SK-N-MC (cell line): ENCODE measurements at regions not wholly inside any gene's neighbourhood (a gene's known extent, or its start where the extent isn't known, plus 50 kb on each side); places are given as distances from the start of the nearest gene placed in this dataset.

Experiments used
- DNase-seq: peaks from one replicate; pipeline ENCODE4 v3.0.0-alpha.2; 2011; ENCODE audit warnings: low read depth, low spot score
- H3K27ac ChIP-seq: fragments of 200-600 bp; sonication (generic); 2 replicates; pipeline ENCODE4 v1.5.1; 2016; ENCODE audit warnings: mixed run types
- H3K36me3 ChIP-seq: fragments of 200-600 bp; sonication (generic); 2 replicates; pipeline ENCODE4 v1.6.1; 2017; ENCODE audit warnings: antibody characterized with exemption, low read length, mixed read lengths; ENCODE audit not compliant: insufficient read depth
- H3K4me3 ChIP-seq: fragments of 200-600 bp; sonication (generic); 2 replicates; pipeline ENCODE4 v1.5.1; 2016
- H3K9ac ChIP-seq: fragments of 200-600 bp; sonication (generic); 2 replicates; pipeline ENCODE4 v1.8.0; 2017; ENCODE audit warnings: mixed run types, mixed read lengths; ENCODE audit not compliant: insufficient read length
- H3K9me3 ChIP-seq: fragments of 200-600 bp; sonication (generic); 2 replicates; pipeline ENCODE4 v1.6.1; 2017; ENCODE audit warnings: low read depth, mild to moderate bottlenecking, antibody characterized with exemption, low read length, moderate library complexity, mixed read lengths
- EZH2 ChIP-seq: fragments of 200-600 bp; sonication (generic); IDR thresholded peaks from one replicate; pipeline ENCODE4 v1.6.1; 2017; ENCODE audit warnings: antibody characterized with exemption
- FOXP2 ChIP-seq: optimal IDR thresholded peaks from 2 replicates; pipeline ENCODE3; 2011; ENCODE audit warnings: mild to moderate bottlenecking, moderate library complexity; ENCODE audit not compliant: insufficient read depth; ENCODE audit errors: extremely low read length, control extremely low read depth
- POLR2AphosphoS5 ChIP-seq: IDR thresholded peaks from 2 replicates; pipeline ENCODE4 v1.6.1; 2012; ENCODE audit warnings: mild to moderate bottlenecking, low read depth, low read length, borderline replicate concordance

- H3K27ac ChIP-seq = no peak overlapping the region
- no peak for DNase-seq
- no peak overlapping the region for H3K9ac ChIP-seq
- H3K36me3 ChIP-seq = no peaks in the 10 kb centered on the region
- no peak for TF ChIP-seq EZH2
- TF ChIP-seq POLR2AphosphoS5 = no peak
- no peak for TF ChIP-seq FOXP2
- H3K9me3 ChIP-seq = no peaks in the 10 kb centered on the region
- no peak overlapping the region for H3K4me3 ChIP-seq
Observed at GRCh38 chr1:29825274-29825940, 589.1 kb downstream of the PTPRU start.

DNA sequence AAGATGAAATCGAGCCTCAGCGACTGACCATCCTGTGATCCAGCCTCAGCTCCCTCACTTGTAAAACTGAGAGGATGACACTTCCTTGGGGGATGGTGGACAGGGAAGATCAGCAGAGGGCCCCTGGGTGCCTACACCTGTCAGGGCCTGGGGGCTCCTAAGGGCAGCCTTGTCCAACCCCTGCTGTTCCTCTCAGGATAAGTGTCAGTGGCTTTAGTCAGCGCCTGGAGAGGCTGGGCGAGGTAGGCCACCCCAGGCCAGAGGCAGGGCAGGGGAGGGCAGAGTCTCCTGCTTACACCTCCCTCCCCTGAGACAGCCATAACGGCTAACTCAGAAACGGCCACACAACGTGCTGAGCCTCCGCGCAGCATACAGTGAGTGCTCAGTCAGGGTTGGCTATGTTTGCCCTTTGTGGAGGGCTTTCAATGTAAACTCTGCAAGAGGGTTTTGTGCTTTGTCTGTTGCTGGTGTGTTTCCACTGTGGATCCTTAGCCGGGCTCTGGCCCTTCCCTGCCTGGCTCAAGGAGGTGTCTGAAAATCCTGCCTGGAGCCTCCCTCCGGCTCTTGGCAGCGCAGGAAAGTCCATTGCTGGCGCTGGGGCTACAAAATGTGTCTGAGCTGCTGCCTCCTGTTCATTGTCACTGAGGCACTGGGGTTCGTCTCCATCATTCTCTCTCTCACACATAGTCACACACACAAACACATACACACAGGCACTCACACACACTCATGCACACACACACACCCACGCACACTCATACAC lies 588.4 kb downstream of the PTPRU start:
- Histone ChIP-seq H3K36me3 (no peaks in the 10 kb centered on the region), H3K9ac (no peak overlapping the region), H3K4me3 (no peak overlapping the region), H3K27ac (no peak overlapping the region), H3K9me3 (no peaks in the 10 kb centered on the region)
- no peak for DNase-seq
- no peak for TF ChIP-seq EZH2
- no peak for TF ChIP-seq FOXP2
- TF ChIP-seq POLR2AphosphoS5 = no peak

DNA sequence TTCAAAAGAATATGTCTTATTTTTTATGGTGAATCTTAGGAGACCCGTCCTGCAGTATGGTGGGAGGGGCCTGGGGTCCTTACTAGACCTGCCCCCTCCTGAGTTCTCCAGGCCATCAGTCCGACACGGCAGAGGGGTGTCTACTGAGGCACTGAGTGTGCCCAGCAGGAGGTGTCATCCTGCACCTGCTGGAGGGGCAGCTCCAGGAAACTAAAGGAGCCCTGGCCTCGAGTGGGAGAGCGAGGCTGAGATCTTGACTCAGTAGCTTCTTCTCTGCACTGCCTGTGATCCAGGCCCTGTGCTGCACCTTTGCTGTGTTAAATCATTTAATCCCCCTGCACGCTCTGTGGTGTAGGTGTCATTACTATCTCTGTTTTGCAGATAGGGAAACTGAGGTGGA lies 587.7 kb downstream of the PTPRU start:
- no peak for DNase-seq
- Histone ChIP-seq H3K9ac (no peak overlapping the region), H3K4me3 (no peak overlapping the region), H3K36me3 (no peaks in the 10 kb centered on the region), H3K27ac (no peak overlapping the region), H3K9me3 (no peaks in the 10 kb centered on the region)
- TF ChIP-seq FOXP2 (no peak), POLR2AphosphoS5 (no peak), EZH2 (no peak)

- no peak overlapping the region for H3K4me3 ChIP-seq
- no peak for DNase-seq
- no peaks in the 10 kb centered on the region for H3K36me3 ChIP-seq
- no peak overlapping the region for H3K27ac ChIP-seq
- H3K9me3 ChIP-seq = no peaks in the 10 kb centered on the region
- TF ChIP-seq POLR2AphosphoS5 (no peak), FOXP2 (no peak), EZH2 (no peak)
- no peak overlapping the region for H3K9ac ChIP-seq
Observed at GRCh38 chr1:29823561-29823960, 587.2 kb downstream of the PTPRU start.

GRCh38 chr1:29821605-29822004 lies 585.3 kb downstream of the PTPRU start:
- no peaks in the 10 kb centered on the region for H3K9me3 ChIP-seq
- TF ChIP-seq FOXP2 (no peak), EZH2 (no peak), POLR2AphosphoS5 (no peak)
- no peak overlapping the region for H3K27ac ChIP-seq
- H3K36me3 ChIP-seq = no peaks in the 10 kb centered on the region
- DNase-seq = no peak
- H3K9ac ChIP-seq = no peak overlapping the region
- H3K4me3 ChIP-seq = no peak overlapping the region

DNA sequence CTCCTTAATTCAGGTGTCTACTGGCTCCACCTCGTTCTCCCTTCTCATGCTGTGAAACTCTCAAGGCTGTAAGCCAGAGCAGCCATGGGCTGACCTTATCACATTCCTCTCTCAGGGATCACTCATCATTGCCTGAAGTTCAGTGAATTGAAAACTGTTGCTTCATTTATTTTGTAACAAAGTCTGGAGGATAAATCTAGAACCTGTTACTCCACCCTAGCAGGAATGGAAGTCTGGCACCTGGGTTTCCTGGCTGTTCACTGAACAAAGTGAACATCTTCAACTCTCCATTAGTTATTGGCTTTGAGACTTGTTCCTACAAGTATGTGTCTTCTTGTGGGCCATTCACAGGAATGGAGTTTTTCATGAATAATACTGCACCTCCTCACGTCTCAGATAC lies 584.1 kb downstream of the PTPRU start:
- no peak overlapping the region for H3K4me3 ChIP-seq
- H3K9me3 ChIP-seq = no peaks in the 10 kb centered on the region
- H3K36me3 ChIP-seq = no peaks in the 10 kb centered on the region
- DNase-seq = no peak
- TF ChIP-seq EZH2 (no peak), POLR2AphosphoS5 (no peak), FOXP2 (no peak)
- no peak overlapping the region for H3K9ac ChIP-seq
- no peak overlapping the region for H3K27ac ChIP-seq

DNA sequence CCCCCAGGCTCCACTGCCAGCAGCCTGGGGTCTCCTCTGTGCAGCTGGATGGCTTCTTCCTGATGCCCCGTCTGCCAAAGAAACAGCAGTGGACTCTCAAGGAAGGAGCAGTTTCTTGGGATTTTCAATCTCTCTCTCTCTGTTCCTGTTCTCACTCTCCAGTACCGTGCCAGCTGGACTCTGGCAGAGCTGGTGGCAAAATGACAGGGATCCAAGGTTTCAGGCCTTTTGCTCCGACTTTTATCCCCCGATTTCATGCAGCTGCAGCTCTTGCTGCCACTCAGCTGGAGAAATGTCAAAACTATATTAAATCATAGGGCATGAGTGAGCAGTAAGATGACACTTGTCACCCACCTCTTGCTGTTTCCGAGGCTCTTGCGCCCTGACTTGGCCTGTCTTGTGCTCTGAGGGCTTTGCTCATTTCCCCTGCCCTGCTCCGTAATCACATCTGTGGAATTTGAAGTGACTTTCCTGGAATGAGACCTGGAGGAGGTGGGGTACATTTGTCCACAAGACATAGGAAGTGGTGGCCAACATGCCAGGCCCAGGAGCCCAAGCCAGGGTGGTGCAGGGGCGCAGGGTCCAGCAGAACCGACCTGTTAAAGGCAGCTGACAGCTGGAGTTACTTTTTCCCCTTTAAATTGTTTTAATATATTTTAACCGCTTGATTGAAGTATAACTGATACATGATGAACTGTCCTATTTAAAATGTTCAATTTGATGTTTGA lies 576.2 kb downstream of the PTPRU start:
- no peak for DNase-seq
- Histone ChIP-seq H3K9me3 (no peaks in the 10 kb centered on the region), H3K27ac (no peak overlapping the region), H3K9ac (no peak overlapping the region), H3K36me3 (no peaks in the 10 kb centered on the region), H3K4me3 (no peak overlapping the region)
- TF ChIP-seq FOXP2 (no peak), EZH2 (no peak), POLR2AphosphoS5 (no peak)

DNA sequence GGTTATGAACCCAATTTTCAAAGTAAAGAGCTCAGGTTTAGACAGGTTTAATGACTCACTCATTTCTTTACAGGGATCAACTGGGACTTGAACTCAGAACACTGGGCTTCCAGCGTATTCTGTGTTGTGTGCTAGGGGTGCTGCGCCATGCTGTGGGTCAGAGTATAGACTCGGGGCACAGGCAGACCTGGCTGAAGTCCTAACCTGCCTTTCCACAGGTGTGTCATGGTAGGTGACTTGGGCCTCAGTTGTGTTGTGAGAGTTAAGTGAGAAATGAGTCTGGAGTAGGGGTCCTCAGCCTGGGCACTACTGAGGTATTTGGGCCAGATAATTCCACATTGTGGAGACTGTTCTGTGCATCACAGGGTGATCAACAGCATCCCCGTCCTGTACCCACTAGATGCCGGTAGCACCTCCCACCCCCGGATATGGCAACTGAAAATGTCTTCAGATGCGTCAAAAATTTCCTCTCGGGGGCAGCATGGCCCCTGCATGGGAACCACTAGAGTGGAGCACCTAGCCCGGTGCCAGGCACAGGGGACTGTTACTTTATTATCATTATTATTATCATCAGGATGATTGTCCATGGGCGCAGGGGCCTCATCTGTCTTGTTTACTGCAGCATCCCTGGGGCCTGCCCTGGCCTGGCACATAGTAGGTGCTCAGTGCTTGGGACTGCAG lies 575.5 kb downstream of the PTPRU start:
- H3K9me3 ChIP-seq = no peaks in the 10 kb centered on the region
- no peaks in the 10 kb centered on the region for H3K36me3 ChIP-seq
- H3K9ac ChIP-seq = no peak overlapping the region
- DNase-seq = no peak
- no peak overlapping the region for H3K4me3 ChIP-seq
- TF ChIP-seq EZH2 = no peak
- TF ChIP-seq POLR2AphosphoS5 = no peak
- no peak for TF ChIP-seq FOXP2
- H3K27ac ChIP-seq = no peak overlapping the region
